Amniotic stem cell (primary cell): ENCODE measurements at regions not wholly inside any gene's neighbourhood (a gene's known extent, or its start where the extent isn't known, plus 50 kb on each side); places are given as distances from the start of the nearest gene placed in this dataset.
"Not testable (repeated sequence)": the region's sequence is repeated elsewhere in the genome, so short reads cannot be mapped to it uniquely, and the experiment has no call there.

Experiments
- DNase-seq: peaks from one replicate; lab custom pipeline; 2025; lab: John Stamatoyannopoulos, UW

GRCh38 chr2:184205048-184205596 is 393.2 kb upstream of the ZNF804A start:
- DNase-seq, result no peak

GRCh38 chr2:184206045-184206444 is 392.3 kb upstream of the ZNF804A start:
- no peak for DNase-seq

GRCh38 chr2:184210329-184210728 is 388.0 kb upstream of the ZNF804A start:
- DNase-seq, result no peak

GRCh38 chr2:184215745-184216144 is 382.6 kb upstream of the ZNF804A start:
- no peak for DNase-seq

GRCh38 chr2:184256611-184257010 is 341.7 kb upstream of the ZNF804A start:
- DNase-seq, result no peak

GRCh38 chr2:184261331-184261730 is 337.0 kb upstream of the ZNF804A start:
- DNase-seq, result no peak

GRCh38 chr2:184261818-184262217 is 336.5 kb upstream of the ZNF804A start:
- no peak for DNase-seq

- DNase-seq, result no peak
Measured at GRCh38 chr2:184268900-184269477, 329.3 kb upstream of the ZNF804A start.

GRCh38 chr2:184270660-184271059 is 327.7 kb upstream of the ZNF804A start:
- DNase-seq, result no peak

- DNase-seq, result no peak
Measured at GRCh38 chr2:184272056-184272455, 326.3 kb upstream of the ZNF804A start.

GRCh38 chr2:184294831-184295230 is 303.5 kb upstream of the ZNF804A start:
- no peak for DNase-seq

- DNase-seq, result no peak
Measured at GRCh38 chr2:184297085-184297484, 301.2 kb upstream of the ZNF804A start.

GRCh38 chr2:184302506-184302905 is 295.8 kb upstream of the ZNF804A start:
- peak; percentile 3 for DNase-seq

- no peak for DNase-seq
Measured at GRCh38 chr2:184304006-184304405, 294.3 kb upstream of the ZNF804A start.

GRCh38 chr2:184305105-184305504 is 293.2 kb upstream of the ZNF804A start:
- DNase-seq, result no peak

- no peak for DNase-seq
Measured at GRCh38 chr2:184308706-184309105, 289.6 kb upstream of the ZNF804A start.

- DNase-seq, result no peak
Measured at GRCh38 chr2:184312970-184313369, 285.4 kb upstream of the ZNF804A start.

- DNase-seq, result no peak
Measured at GRCh38 chr2:184314829-184315228, 283.5 kb upstream of the ZNF804A start.

GRCh38 chr2:184316921-184317320 is 281.4 kb upstream of the ZNF804A start:
- DNase-seq, result no peak

- no peak for DNase-seq
Measured at GRCh38 chr2:184322615-184323014, 275.7 kb upstream of the ZNF804A start.

- DNase-seq, result no peak
Measured at GRCh38 chr2:184326066-184326465, 272.3 kb upstream of the ZNF804A start.

- not testable (repeated sequence) for DNase-seq
Measured at GRCh38 chr2:184327805-184328204, 270.5 kb upstream of the ZNF804A start.

- not testable (repeated sequence) for DNase-seq
Measured at GRCh38 chr2:184330561-184330960, 267.8 kb upstream of the ZNF804A start.

GRCh38 chr2:184336688-184337087 is 261.6 kb upstream of the ZNF804A start:
- DNase-seq, result no peak
